ENCODE measurements at regions not wholly inside any gene's neighbourhood (a gene's known extent, or its start where the extent isn't known, plus 50 kb on each side); places are given as distances from the start of the nearest gene placed in this dataset.

- H2AFZ ChIP-seq (ENCODE audit: control insufficient read depth, low read length): no peak overlapping the region
- DNase-seq (ENCODE audit: low read depth, low spot score): no peak
- H3K4me1 ChIP-seq (ENCODE audit: control insufficient read depth, extremely low read depth, insufficient read depth, low read length): no peaks in the 10 kb centered on the region
- no peaks in the 10 kb centered on the region for H3K9me1 ChIP-seq (ENCODE audit: control insufficient read depth, extremely low read depth, insufficient read depth, low read length)
- H3K27ac ChIP-seq (ENCODE audit: control insufficient read depth, insufficient read depth, low read length): no peak overlapping the region
- H4K20me1 ChIP-seq (ENCODE audit: control insufficient read depth, extremely low read depth, insufficient read depth, low read length): no peaks in the 10 kb centered on the region
- no peaks in the 10 kb centered on the region for H3K27me3 ChIP-seq (ENCODE audit: control insufficient read depth, extremely low read depth, insufficient read depth, low read length)
- H3K4me2 ChIP-seq (ENCODE audit: control insufficient read depth, extremely low read depth, insufficient read depth, low read depth, low read length): no peak overlapping the region
- H3K9me3 ChIP-seq (ENCODE audit: control insufficient read depth, low read depth, low read length): no peaks in the 10 kb centered on the region
- no peak overlapping the region for H3K9ac ChIP-seq (ENCODE audit: control insufficient read depth, extremely low read depth, insufficient read depth, low read length)
- dilution Hi-C loops (cut with MboI; ENCODE audit: extremely low pct_ligation_motif_present, low sequenced_read_pairs): no loop called here
- no peak overlapping the region for H3K4me3 ChIP-seq (ENCODE audit: control insufficient read depth in 2 of 3, extremely low read depth in 1 of 3, insufficient read depth in 2 of 3, low read depth in 1 of 3, low read length in 3 of 3)
- H3K79me2 ChIP-seq (ENCODE audit: control insufficient read depth, insufficient read depth, low read length): no peaks in the 10 kb centered on the region
- TF ChIP-seq EZH2 (IDR thresholded peaks at IDR 0.05; ENCODE audit: low read length) (no peak), CTCF (optimal IDR thresholded peaks at IDR 0.05 in 1 of 3, IDR thresholded peaks at IDR 0.05 in 1 of 3, conservative IDR thresholded peaks at IDR 0.05 in 1 of 3; ENCODE audit: extremely low read depth in 1 of 3, insufficient read depth in 2 of 3, low read length in 3 of 3) (no peak)
- no peaks in the 10 kb centered on the region for H3K36me3 ChIP-seq (ENCODE audit: control insufficient read depth in 2 of 2, extremely low read depth in 1 of 2, insufficient read depth in 2 of 2, low read length in 2 of 2)
- no peak for FAIRE-seq
These were observed 458.9 kb downstream of the MED10 start for GRCh38 chr5:5919411-5919810.

GRCh38 chr5:5906778-5907177 is 471.6 kb downstream of the MED10 start:
- dilution Hi-C loops (cut with MboI; ENCODE audit: extremely low pct_ligation_motif_present, low sequenced_read_pairs): no loop called here
- H2AFZ ChIP-seq (ENCODE audit: control insufficient read depth, low read length): no peak overlapping the region
- no peaks in the 10 kb centered on the region for H3K27me3 ChIP-seq (ENCODE audit: control insufficient read depth, extremely low read depth, insufficient read depth, low read length)
- H4K20me1 ChIP-seq (ENCODE audit: control insufficient read depth, extremely low read depth, insufficient read depth, low read length): no peaks in the 10 kb centered on the region
- H3K27ac ChIP-seq (ENCODE audit: control insufficient read depth, insufficient read depth, low read length): no peak overlapping the region
- no peaks in the 10 kb centered on the region for H3K4me1 ChIP-seq (ENCODE audit: control insufficient read depth, extremely low read depth, insufficient read depth, low read length)
- no peak for FAIRE-seq
- H3K4me2 ChIP-seq (ENCODE audit: control insufficient read depth, extremely low read depth, insufficient read depth, low read depth, low read length): no peak overlapping the region
- no peaks in the 10 kb centered on the region for H3K36me3 ChIP-seq (ENCODE audit: control insufficient read depth in 2 of 2, extremely low read depth in 1 of 2, insufficient read depth in 2 of 2, low read length in 2 of 2)
- H3K79me2 ChIP-seq (ENCODE audit: control insufficient read depth, insufficient read depth, low read length): no peaks in the 10 kb centered on the region
- no peaks in the 10 kb centered on the region for H3K9me3 ChIP-seq (ENCODE audit: control insufficient read depth, low read depth, low read length)
- DNase-seq (ENCODE audit: low read depth, low spot score): no peak
- H3K9ac ChIP-seq (ENCODE audit: control insufficient read depth, extremely low read depth, insufficient read depth, low read length): no peak overlapping the region
- TF ChIP-seq EZH2 (IDR thresholded peaks at IDR 0.05; ENCODE audit: low read length): no peak
- TF ChIP-seq CTCF (optimal IDR thresholded peaks at IDR 0.05 in 1 of 3, IDR thresholded peaks at IDR 0.05 in 1 of 3, conservative IDR thresholded peaks at IDR 0.05 in 1 of 3; ENCODE audit: extremely low read depth in 1 of 3, insufficient read depth in 2 of 3, low read length in 3 of 3): no peak
- H3K9me1 ChIP-seq (ENCODE audit: control insufficient read depth, extremely low read depth, insufficient read depth, low read length): no peaks in the 10 kb centered on the region
- H3K4me3 ChIP-seq (ENCODE audit: control insufficient read depth in 2 of 3, extremely low read depth in 1 of 3, insufficient read depth in 2 of 3, low read depth in 1 of 3, low read length in 3 of 3): no peak overlapping the region

Data from keratinocyte (primary cell).